Stomach (tissue), 8 donors: ENCODE measurements at regions not wholly inside any gene's neighbourhood (a gene's known extent, or its start where the extent isn't known, plus 50 kb on each side); places are given as distances from the start of the nearest gene placed in this dataset.

ENCODE experiments used
- DNase-seq, 2 donors: peaks; one replicate each; pipeline versions ENCODE4 v3.0.0 to v3.0.0-alpha.2; 2013 to 2019
- H3K27ac ChIP-seq, 5 donors: fragments of 200-600 bp in 4 of 5; sonication (generic) in 4 of 5; one replicate each; pipeline ENCODE4 v1.5.1; 2013 to 2019; ENCODE audit warnings: mild to moderate bottlenecking in 1 of 5, moderate library complexity in 1 of 5
- H3K27me3 ChIP-seq, 3 donors: fragments of 200-600 bp; sonication (generic); one replicate each; pipeline ENCODE4 v1.5.1; 2017 to 2019; ENCODE audit warnings: mixed run types in 1 of 3
- H3K36me3 ChIP-seq, 4 donors: fragments of 200-600 bp; sonication (generic); 1 replicate in 3 of 4; 2 replicates in 1 of 4; pipeline ENCODE4 v1.5.1; 2016 to 2019
- H3K4me1 ChIP-seq, 4 donors: fragments of 200-600 bp; sonication (generic); one replicate each; pipeline ENCODE4 v1.5.1; 2016 to 2019
- H3K4me3 ChIP-seq, 4 donors: fragments of 200-600 bp; sonication (generic) in 3 of 4; one replicate each; pipeline ENCODE4 v1.5.1; 2016 to 2019; ENCODE audit warnings: mild to moderate bottlenecking in 1 of 4
- H3K9me3 ChIP-seq, 4 donors: fragments of 200-600 bp; sonication (generic); one replicate each; pipeline ENCODE4 v1.5.1; 2016 to 2019
- CTCF ChIP-seq, 7 experiments: fragments of 450-650 bp in 4 of 7; fragments of 200-600 bp in 3 of 7; sonication (generic) in 3 of 7; IDR thresholded peaks; one replicate each; pipeline ENCODE4 v1.5.1; 2016 to 2019; ENCODE audit warnings: antibody characterized with exemption in 7 of 7, control low read depth in 2 of 7, mild to moderate bottlenecking in 1 of 7
- EP300 ChIP-seq: sonication (generic); formaldehyde crosslinking; IDR thresholded peaks from one replicate; pipeline ENCODE4 v1.6.1; 2017; ENCODE audit warnings: antibody characterized with exemption
- POLR2A ChIP-seq, 4 donors: fragments of 450-650 bp; IDR thresholded peaks; one replicate each; pipeline ENCODE4 v1.6.1; 2016; ENCODE audit warnings: antibody characterized with exemption in 4 of 4, control low read depth in 2 of 4, mild to moderate bottlenecking in 1 of 4, moderate library complexity in 1 of 4
- POLR2AphosphoS5 ChIP-seq, 3 donors: sonication (generic); formaldehyde crosslinking; IDR thresholded peaks; one replicate each; pipeline ENCODE4 v1.6.1; 2016; ENCODE audit warnings: antibody characterized with exemption in 3 of 3
- WGBS, 5 donors: extraction: QIAGEN DNeasy Blood & Tissue Kit in 3 of 5; methylation state at CpG; one replicate each; pipeline versions ENCODE4 v1.1.5 to v1.1.7; 2013 to 2018; 5-methylcytosine and 5-hydroxymethylcytosine counted together
- intact Hi-C: fragments of 100-400 bp; cut with DNase I; formaldehyde crosslinking; loops from one replicate; pipeline ENCODE4 v1.15.1; 2023; ENCODE audit warnings: low total_unique reads
- small RNA-seq, 4 donors: library from RNA; depleted of rRNA; stranded (forward); fragments of <200 nt; gene quantifications; one replicate each; pipeline ENCODE3, GENCODE V24; 2016
- donor health status: healthy with polysubstance abuse.
- donor health status: Bipolar disorder and iron deficiency.
- donor health status: healthy.

GRCh38 chr1:96649301-96649700, 72.3 kb upstream of the PTBP2 start:
- Histone ChIP-seq H3K27ac (no peak overlapping the region), H3K4me3 (no peak overlapping the region), H3K4me1 (no peaks in the 10 kb centered on the region), H3K27me3 (no peaks in the 10 kb centered on the region), H3K9me3 (peaks cover 0 to 4% (median 0%) of the 10 kb centered on the region in 4 donors), H3K36me3 (no peaks in the 10 kb centered on the region)
- intact Hi-C loops = no loop called here
- TF ChIP-seq CTCF (IDR thresholded peaks at IDR 0.05) (no peak), POLR2A (IDR thresholded peaks at IDR 0.05) (no peak), POLR2AphosphoS5 (IDR thresholded peaks at IDR 0.05) (no peak), EP300 (no peak)
- no peak for DNase-seq

- TF ChIP-seq EP300 (no peak), POLR2A (IDR thresholded peaks at IDR 0.05) (no peak)
- H3K4me3 ChIP-seq = no peak overlapping the region
- no peaks in the 10 kb centered on the region for H3K4me1 ChIP-seq
- H3K9me3 ChIP-seq = peaks cover 0 to 9% (median 2%) of the 10 kb centered on the region in 4 donors
- intact Hi-C loops = no loop called here
- H3K27me3 ChIP-seq = no peaks in the 10 kb centered on the region
- no peak for DNase-seq
- H3K27ac ChIP-seq = no peak overlapping the region
- WGBS, 5 donors = 74 to 83% (median 76%) methylated on average over 5 of the region's 5 CpGs
- H3K36me3 ChIP-seq = no peaks in the 10 kb centered on the region
Observed at GRCh38 chr1:96651517-96651916, 70.1 kb upstream of the PTBP2 start.

GRCh38 chr1:96660051-96660450, 61.5 kb upstream of the PTBP2 start:
- no peak overlapping the region for H3K27ac ChIP-seq
- no peak for TF ChIP-seq EP300
- no peak for TF ChIP-seq CTCF (IDR thresholded peaks at IDR 0.05)
- TF ChIP-seq POLR2A (IDR thresholded peaks at IDR 0.05) = no peak
- no peak for TF ChIP-seq POLR2AphosphoS5 (IDR thresholded peaks at IDR 0.05)
- no peak overlapping the region for H3K4me3 ChIP-seq
- whole genome bisulfite sequencing, 5 donors = 82 to 91% (median 85%) methylated on average over 3 of the region's 3 CpGs
- H3K27me3 ChIP-seq = no peaks in the 10 kb centered on the region
- H3K4me1 ChIP-seq = no peaks in the 10 kb centered on the region
- DNase-seq = no peak
- intact Hi-C loops = no loop called here
- H3K9me3 ChIP-seq = peaks cover 0 to 29% (median 7%) of the 10 kb centered on the region in 4 donors
- H3K36me3 ChIP-seq = no peaks in the 10 kb centered on the region

GRCh38 chr1:96660503-96660902, 61.1 kb upstream of the PTBP2 start:
- intact Hi-C loops = no loop called here
- 84 to 93% (median 90%) methylated on average over 2 of the region's 2 CpGs for WGBS, 5 donors
- TF ChIP-seq POLR2A (IDR thresholded peaks at IDR 0.05) (no peak), POLR2AphosphoS5 (IDR thresholded peaks at IDR 0.05) (no peak), EP300 (no peak), CTCF (IDR thresholded peaks at IDR 0.05) (no peak)

More at GRCh38 chr1:96660503-96660902, 61.1 kb upstream of the PTBP2 start:
- Histone ChIP-seq H3K27ac (no peak overlapping the region), H3K4me1 (no peaks in the 10 kb centered on the region), H3K36me3 (no peaks in the 10 kb centered on the region), H3K27me3 (no peaks in the 10 kb centered on the region), H3K4me3 (no peak overlapping the region), H3K9me3 (peaks cover 0 to 29% (median 7%) of the 10 kb centered on the region in 4 donors)
- no peak for DNase-seq

Small RNA genes in the stretch of these regions (small RNA-seq; reads per million reads assigned to genes)
- 0 reads per million in 4 donors for gene RNU1-130P
